Fibroblast of mammary gland (primary cell): ENCODE measurements at regions not wholly inside any gene's neighbourhood (a gene's known extent, or its start where the extent isn't known, plus 50 kb on each side); places are given as distances from the start of the nearest gene placed in this dataset.

ENCODE experiments used
- DNase-seq: peaks from one replicate; pipeline ENCODE4 v3.0.0-alpha.2; 2010; ENCODE audit warnings: low read depth
- H3K4me3 ChIP-seq: 2 replicates; pipeline ENCODE4 v1.5.1; 2011; ENCODE audit warnings: low read depth, mild to moderate bottlenecking, low read length, moderate library complexity; ENCODE audit not compliant: control insufficient read depth
- TF ChIP-seq, protein P1 (sequence below): conservative IDR thresholded peaks from 2 replicates; pipeline ENCODE4 v1.5.1; 2011; ENCODE audit warnings: low read depth, low read length, inconsistent platforms; ENCODE audit not compliant: control insufficient read depth, insufficient read depth

- TF ChIP-seq, protein P1, sequence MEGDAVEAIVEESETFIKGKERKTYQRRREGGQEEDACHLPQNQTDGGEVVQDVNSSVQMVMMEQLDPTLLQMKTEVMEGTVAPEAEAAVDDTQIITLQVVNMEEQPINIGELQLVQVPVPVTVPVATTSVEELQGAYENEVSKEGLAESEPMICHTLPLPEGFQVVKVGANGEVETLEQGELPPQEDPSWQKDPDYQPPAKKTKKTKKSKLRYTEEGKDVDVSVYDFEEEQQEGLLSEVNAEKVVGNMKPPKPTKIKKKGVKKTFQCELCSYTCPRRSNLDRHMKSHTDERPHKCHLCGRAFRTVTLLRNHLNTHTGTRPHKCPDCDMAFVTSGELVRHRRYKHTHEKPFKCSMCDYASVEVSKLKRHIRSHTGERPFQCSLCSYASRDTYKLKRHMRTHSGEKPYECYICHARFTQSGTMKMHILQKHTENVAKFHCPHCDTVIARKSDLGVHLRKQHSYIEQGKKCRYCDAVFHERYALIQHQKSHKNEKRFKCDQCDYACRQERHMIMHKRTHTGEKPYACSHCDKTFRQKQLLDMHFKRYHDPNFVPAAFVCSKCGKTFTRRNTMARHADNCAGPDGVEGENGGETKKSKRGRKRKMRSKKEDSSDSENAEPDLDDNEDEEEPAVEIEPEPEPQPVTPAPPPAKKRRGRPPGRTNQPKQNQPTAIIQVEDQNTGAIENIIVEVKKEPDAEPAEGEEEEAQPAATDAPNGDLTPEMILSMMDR, result no peak
- H3K4me3 ChIP-seq, result no peak overlapping the region
- no peak for DNase-seq
Measured at GRCh38 chr17:33628500-33629346, 335.6 kb upstream of the ASIC2 start.

GRCh38 chr17:33633446-33633845 is 340.4 kb upstream of the ASIC2 start:
- TF ChIP-seq, protein P1, result no peak

DNA sequence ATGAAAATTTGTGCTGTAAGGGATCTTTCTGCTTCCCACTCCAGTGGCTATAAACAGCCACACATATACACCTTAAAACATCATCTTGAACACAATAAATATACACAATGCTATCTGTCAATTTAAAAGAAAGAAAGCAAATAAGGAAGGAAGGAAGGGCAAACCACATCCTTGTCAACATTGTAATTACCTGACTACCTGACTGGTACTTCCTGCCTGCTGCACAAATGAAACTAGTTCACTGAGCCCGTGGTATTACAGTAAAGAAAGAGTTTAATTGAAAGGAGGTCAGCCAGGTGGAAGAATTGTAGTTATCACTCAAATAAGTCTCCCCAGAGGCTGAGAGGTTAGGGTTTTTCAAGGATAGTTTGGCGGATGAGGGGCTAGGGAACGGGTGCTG is 344.4 kb upstream of the ASIC2 start:
- TF ChIP-seq, protein P1, result no peak
- no peak for DNase-seq
- no peak overlapping the region for H3K4me3 ChIP-seq

More at GRCh38 chr17:33633446-33633845, 340.4 kb upstream of the ASIC2 start:
- no peak overlapping the region for H3K4me3 ChIP-seq
- no peak for DNase-seq

DNA sequence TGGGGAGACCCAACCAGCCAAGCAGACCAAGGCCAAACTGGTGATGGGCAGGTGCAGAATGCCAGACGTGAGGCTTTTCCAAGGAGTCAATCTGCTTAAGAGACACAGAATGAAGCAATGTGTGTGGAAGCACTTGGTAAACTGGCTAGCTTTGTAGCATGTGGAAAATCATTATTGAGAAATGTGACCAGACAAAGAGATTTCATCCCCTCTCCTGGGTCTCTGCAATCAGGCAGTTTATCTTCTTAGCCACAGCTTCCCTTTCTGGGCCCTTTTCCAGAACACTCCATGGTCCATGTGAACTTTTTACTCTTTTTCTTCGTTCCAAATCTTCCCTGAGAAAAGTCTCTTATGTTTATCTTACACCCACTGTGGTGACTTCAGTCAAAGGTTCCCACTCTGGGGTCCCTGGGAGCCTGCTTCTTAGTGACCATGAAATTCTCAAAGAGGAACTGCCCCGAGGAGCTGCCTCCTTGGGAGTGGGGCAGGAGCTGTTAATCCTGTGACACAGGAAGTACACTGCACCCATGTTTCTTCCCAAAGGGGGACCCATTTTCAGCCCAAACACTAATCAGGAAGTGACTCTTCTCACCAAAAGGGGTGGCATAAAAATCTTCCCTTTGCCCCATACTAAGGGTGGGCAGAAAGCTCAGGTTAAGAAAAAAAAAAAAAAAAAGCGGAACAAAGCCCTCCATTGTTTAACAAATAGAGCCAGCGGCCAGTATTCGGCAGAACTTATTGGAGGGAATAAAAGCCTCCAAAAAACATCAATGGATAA is 346.2 kb upstream of the ASIC2 start:
- TF ChIP-seq, protein P1, result no peak
- H3K4me3 ChIP-seq, result no peak overlapping the region
- no peak for DNase-seq

DNA sequence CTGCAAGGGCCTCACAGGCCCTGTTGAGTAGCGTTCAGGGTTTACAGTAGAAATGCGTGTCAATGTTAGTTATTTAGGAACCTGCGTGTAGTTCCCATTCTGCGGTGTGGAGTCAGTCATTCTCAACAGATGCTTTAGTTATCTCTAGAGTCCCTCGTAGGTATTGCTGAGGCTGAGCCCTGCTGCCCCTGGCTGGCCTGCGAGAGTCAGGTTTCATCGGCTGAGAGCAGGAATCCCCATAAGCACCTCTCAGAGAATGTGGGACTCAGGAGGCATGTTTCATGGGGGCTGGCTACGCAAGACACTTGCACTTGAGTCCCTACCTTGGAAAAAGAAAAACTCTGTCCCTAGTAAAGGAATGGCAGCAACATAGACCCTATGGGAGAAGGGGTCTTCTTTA is 347.5 kb upstream of the ASIC2 start:
- TF ChIP-seq, protein P1, result no peak
- H3K4me3 ChIP-seq, result no peak overlapping the region
- no peak for DNase-seq

DNA sequence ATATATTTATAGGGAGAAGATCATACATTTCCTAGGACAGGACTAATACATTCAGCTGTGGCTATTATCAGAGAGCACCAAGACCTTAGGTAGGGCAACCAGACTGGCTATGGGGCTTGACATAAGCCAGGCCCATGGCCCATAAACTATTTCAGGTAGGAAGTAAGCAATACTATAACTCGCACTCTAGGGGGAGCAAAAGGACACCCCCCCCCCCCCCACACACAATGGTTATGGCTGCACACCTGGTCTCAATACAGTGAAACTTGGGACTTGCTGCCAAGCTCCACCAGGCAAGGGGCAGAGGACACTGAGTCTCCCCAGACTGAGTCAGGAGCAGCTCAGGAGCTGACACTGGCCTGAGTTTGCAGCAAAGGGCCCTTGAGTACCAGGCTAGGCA is 348.9 kb upstream of the ASIC2 start:
- TF ChIP-seq, protein P1, result no peak
- H3K4me3 ChIP-seq, result no peak overlapping the region
- DNase-seq, result no peak
